OCI-LY1 (cell line): ENCODE measurements at regions not wholly inside any gene's neighbourhood (a gene's known extent, or its start where the extent isn't known, plus 50 kb on each side); places are given as distances from the start of the nearest gene placed in this dataset.
"Not testable (repeated sequence)": the region's sequence is repeated elsewhere in the genome, so short reads cannot be mapped to it uniquely, and the experiment has no call there.

ENCODE experiments used
- H2AFZ ChIP-seq: fragments of 200-600 bp; sonication (generic), shearing (Covaris generic); 2 replicates; pipeline ENCODE4 v1.6.0; 2014; ENCODE audit warnings: antibody characterized with exemption, mild to moderate bottlenecking, low read length
- H3F3A ChIP-seq: fragments of 200-600 bp; sonication (generic), shearing (Covaris generic); 2 replicates; pipeline ENCODE4 v1.6.0; 2014; ENCODE audit warnings: mild to moderate bottlenecking, antibody characterized with exemption, low read length, moderate library complexity; ENCODE audit not compliant: insufficient read depth
- H3K27ac ChIP-seq: fragments of 200-600 bp; sonication (generic); 2 replicates; pipeline ENCODE4 v1.5.1; 2014; ENCODE audit warnings: low read length, mixed run types, mild to moderate bottlenecking, low read depth; ENCODE audit not compliant: poor library complexity, severe bottlenecking
- H3K27me3 ChIP-seq: fragments of 200-600 bp; sonication (generic); 2 replicates; pipeline ENCODE4 v1.6.0; 2014; ENCODE audit warnings: antibody characterized with exemption, mild to moderate bottlenecking, low read length, moderate library complexity; ENCODE audit not compliant: insufficient read depth
- H3K36me3 ChIP-seq: fragments of 200-600 bp; sonication (generic); 2 replicates; pipeline ENCODE4 v1.6.1; 2014; ENCODE audit warnings: mild to moderate bottlenecking, antibody characterized with exemption, low read length, moderate library complexity, mixed read lengths; ENCODE audit not compliant: insufficient read depth
- H3K4me1 ChIP-seq: fragments of 200-600 bp; sonication (generic); 2 replicates; pipeline ENCODE4 v1.5.1; 2014; ENCODE audit warnings: mild to moderate bottlenecking, low read length, moderate library complexity; ENCODE audit not compliant: insufficient read depth, severe bottlenecking
- H3K4me2 ChIP-seq: fragments of 200-600 bp; sonication (generic), shearing (Covaris generic); 2 replicates; pipeline ENCODE4 v1.6.1; 2014; ENCODE audit warnings: low read length
- H3K4me3 ChIP-seq: fragments of 200-600 bp; sonication (generic); 2 replicates; pipeline ENCODE4 v1.5.1; 2014; ENCODE audit warnings: low read length, low read depth, mild to moderate bottlenecking, mixed read lengths; ENCODE audit not compliant: poor library complexity, severe bottlenecking
- H3K79me2 ChIP-seq: fragments of 200-600 bp; shearing (Covaris generic); 2 replicates; pipeline ENCODE4 v1.6.1; 2016; ENCODE audit warnings: mixed run types, low read length, mixed read lengths; ENCODE audit not compliant: insufficient read depth
- H3K9ac ChIP-seq: fragments of 200-600 bp; sonication (generic), shearing (Covaris generic); 2 replicates; pipeline ENCODE4 v1.6.1; 2014; ENCODE audit warnings: mild to moderate bottlenecking, low read length, mixed read lengths
- H3K9me2 ChIP-seq: fragments of 200-600 bp; sonication (generic), shearing (Covaris generic); 2 replicates; pipeline ENCODE4 v1.6.1; 2014; ENCODE audit warnings: low read depth, mild to moderate bottlenecking, low read length, mixed read lengths
- H3K9me3 ChIP-seq: fragments of 200-600 bp; shearing (Covaris generic); 2 replicates; pipeline ENCODE4 v1.6.1; 2014; ENCODE audit warnings: low read length, mixed read lengths
- H4K20me1 ChIP-seq: fragments of 200-600 bp; sonication (generic), shearing (Covaris generic); 2 replicates; pipeline ENCODE4 v1.6.0; 2016; ENCODE audit warnings: mild to moderate bottlenecking, low read length; ENCODE audit not compliant: insufficient read depth

DNA sequence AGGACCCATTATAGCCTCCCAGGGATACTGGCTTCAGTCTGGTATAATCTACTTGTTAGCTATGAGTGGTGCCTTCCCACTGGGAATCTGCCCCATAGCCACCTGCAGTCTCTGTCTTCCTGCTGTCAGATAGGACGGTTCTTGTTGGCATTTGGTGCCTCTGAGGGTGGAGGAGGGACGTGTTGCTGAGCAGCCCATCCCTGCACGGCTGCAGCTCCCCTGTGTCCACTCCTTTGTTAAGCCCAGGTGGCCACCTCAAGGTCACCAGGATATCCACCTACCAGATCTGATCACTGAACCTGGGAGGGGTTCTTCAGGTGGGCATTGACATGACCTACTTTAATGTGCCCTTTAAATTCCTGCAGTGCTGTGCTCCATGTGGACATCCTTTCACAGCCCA, 1714.2 kb downstream of the SPATA31A7 start:
- not testable (repeated sequence) for H3K9ac ChIP-seq, H4K20me1 ChIP-seq, H3K4me3 ChIP-seq, H3K27ac ChIP-seq, H3K4me1 ChIP-seq, H3K4me2 ChIP-seq, H3F3A ChIP-seq, H3K36me3 ChIP-seq, H2AFZ ChIP-seq, H3K9me2 ChIP-seq, H3K9me3 ChIP-seq, H3K79me2 ChIP-seq, H3K27me3 ChIP-seq

DNA sequence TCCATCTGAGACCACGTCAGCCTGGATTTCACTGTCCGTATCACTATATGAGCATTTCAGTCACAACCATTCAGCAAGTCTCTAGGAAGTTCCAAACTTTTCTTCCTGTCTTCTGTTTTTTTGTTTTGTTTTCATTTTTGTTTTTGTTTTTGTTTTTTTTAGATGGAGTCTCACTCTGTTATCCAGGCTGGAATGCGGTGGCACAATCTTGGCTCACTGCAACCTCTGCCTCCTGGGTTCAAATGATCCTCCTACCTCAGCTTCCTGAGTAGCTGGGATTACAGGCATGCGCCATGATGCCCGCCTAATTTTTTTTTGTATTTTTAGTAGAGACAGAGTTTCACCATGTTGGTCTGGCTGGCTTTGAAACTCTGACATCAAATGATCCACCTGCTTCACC, 1715.9 kb downstream of the SPATA31A7 start:
- H4K20me1 ChIP-seq: not testable (repeated sequence)

DNA sequence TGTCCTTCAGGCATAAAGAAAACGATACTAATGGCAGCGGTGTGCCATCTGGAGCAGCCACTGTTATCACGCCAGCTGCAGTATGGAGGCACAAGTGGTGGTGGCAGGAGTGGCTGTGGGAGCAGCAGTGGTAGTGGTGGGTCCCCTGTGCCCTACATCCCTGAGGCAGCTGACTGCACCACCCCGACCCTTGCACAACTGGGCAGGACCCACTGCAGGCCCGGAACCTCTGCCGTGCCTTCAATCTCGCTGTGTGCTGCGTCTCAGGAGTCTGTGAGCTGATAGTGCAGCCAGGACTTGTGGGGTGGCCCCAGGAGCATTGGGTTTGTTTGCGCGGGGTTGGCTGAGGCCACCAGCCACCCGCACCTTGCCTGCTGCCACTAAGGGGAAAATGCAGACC, 1718.0 kb downstream of the SPATA31A7 start:
- not testable (repeated sequence) for H3F3A ChIP-seq, H3K27ac ChIP-seq, H3K9ac ChIP-seq, H3K4me3 ChIP-seq, H3K36me3 ChIP-seq, H2AFZ ChIP-seq, H3K9me3 ChIP-seq, H3K4me2 ChIP-seq, H3K79me2 ChIP-seq, H3K9me2 ChIP-seq, H4K20me1 ChIP-seq, H3K4me1 ChIP-seq, H3K27me3 ChIP-seq

More for the DNA sequence above, 1715.9 kb downstream of the SPATA31A7 start:
- H3K36me3 ChIP-seq, H3K9ac ChIP-seq, H3K4me3 ChIP-seq, H3K27ac ChIP-seq, H3F3A ChIP-seq, H3K9me3 ChIP-seq, H3K9me2 ChIP-seq, H3K4me2 ChIP-seq, H3K4me1 ChIP-seq, H3K27me3 ChIP-seq, H3K79me2 ChIP-seq, H2AFZ ChIP-seq: not testable (repeated sequence)

GRCh38 chr9:62908271-62908670, 1718.4 kb downstream of the SPATA31A7 start:
- not testable (repeated sequence) for H3F3A ChIP-seq, H3K27me3 ChIP-seq, H3K4me3 ChIP-seq, H3K79me2 ChIP-seq, H3K4me1 ChIP-seq, H2AFZ ChIP-seq, H3K9ac ChIP-seq, H4K20me1 ChIP-seq, H3K27ac ChIP-seq, H3K36me3 ChIP-seq, H3K9me2 ChIP-seq, H3K9me3 ChIP-seq, H3K4me2 ChIP-seq

DNA sequence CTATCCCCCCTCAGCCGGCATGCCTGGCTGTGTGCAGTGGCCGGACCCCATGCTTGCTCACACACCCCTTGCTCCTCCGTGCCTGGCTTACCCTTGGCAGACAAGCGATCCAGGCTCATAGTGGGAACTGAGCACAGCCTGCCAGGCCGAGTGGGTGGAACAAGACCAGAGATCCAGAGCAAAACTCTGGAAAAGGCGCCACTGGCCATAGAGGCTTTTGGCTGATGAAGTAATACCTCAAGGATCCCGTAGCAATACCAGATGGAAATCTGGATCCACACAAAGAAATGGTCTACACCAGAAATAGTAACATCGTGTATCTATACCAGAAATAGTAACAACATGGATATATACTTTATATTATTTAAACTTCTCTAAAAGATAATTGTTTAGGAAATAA, 1719.6 kb downstream of the SPATA31A7 start:
- not testable (repeated sequence) for H3F3A ChIP-seq, H3K9ac ChIP-seq, H3K9me3 ChIP-seq, H3K36me3 ChIP-seq, H3K79me2 ChIP-seq, H3K4me2 ChIP-seq, H3K27me3 ChIP-seq, H3K9me2 ChIP-seq, H3K27ac ChIP-seq, H4K20me1 ChIP-seq, H3K4me1 ChIP-seq, H2AFZ ChIP-seq, H3K4me3 ChIP-seq

GRCh38 chr9:62912278-62912677, 1722.4 kb downstream of the SPATA31A7 start:
- H4K20me1 ChIP-seq, H3K4me1 ChIP-seq, H3K36me3 ChIP-seq, H3K9ac ChIP-seq, H3K79me2 ChIP-seq, H3K27ac ChIP-seq, H2AFZ ChIP-seq, H3K9me3 ChIP-seq, H3K4me2 ChIP-seq, H3F3A ChIP-seq, H3K9me2 ChIP-seq, H3K27me3 ChIP-seq, H3K4me3 ChIP-seq: not testable (repeated sequence)

DNA sequence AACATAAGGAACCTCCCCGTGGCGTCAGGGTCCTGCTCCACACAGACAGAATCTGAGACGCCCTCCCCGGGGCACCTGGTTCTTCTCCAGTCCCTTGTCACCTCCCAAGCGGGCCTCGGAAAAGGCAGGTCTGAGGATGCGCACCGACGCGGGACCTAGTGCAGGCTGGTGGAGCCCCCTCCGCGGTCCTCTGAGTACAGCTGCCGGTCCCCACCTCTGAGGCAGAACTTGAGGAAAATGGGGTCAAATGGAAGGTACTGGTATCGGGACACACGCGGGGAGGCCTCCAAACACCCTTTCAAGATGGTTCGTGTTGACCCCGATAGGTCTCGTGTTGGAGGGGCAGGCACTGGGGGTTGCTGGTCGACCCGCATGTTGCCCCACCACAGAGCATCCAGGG, 1725.3 kb downstream of the SPATA31A7 start:
- not testable (repeated sequence) for H3K79me2 ChIP-seq, H2AFZ ChIP-seq, H3K9me2 ChIP-seq, H3K4me2 ChIP-seq, H4K20me1 ChIP-seq, H3K36me3 ChIP-seq, H3K9ac ChIP-seq, H3K27ac ChIP-seq, H3F3A ChIP-seq, H3K9me3 ChIP-seq, H3K27me3 ChIP-seq, H3K4me1 ChIP-seq
- peak overlapping the region; percentile 39 for H3K4me3 ChIP-seq

DNA sequence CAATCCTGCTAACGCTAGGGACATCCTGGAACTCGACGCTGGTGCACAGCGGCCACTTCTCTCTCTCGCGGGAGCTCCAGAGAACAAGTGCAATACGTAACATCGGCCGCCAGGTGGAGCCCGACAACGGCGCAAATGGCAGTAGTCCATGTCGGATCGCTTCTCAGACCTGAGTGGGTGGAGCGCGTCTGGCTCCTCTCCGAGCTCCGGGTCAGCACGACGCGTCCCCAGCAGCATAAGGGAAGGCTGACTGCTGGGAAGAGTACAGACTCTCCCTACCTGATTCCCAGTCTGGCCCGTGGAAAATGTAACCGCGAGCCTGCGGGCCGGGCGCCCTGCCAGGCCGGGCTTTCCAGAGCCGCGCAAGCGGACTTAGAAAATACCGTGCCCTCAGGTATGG, 1725.8 kb downstream of the SPATA31A7 start:
- not testable (repeated sequence) for H3K9ac ChIP-seq

More for the DNA sequence above, 1725.8 kb downstream of the SPATA31A7 start:
- not testable (repeated sequence) for H3K36me3 ChIP-seq, H3K9me3 ChIP-seq, H3K4me1 ChIP-seq, H3K4me3 ChIP-seq, H3K27ac ChIP-seq, H3K4me2 ChIP-seq, H4K20me1 ChIP-seq, H2AFZ ChIP-seq, H3K79me2 ChIP-seq, H3K9me2 ChIP-seq, H3F3A ChIP-seq, H3K27me3 ChIP-seq
